Stimulated activated CD4-positive, alpha-beta T cell treated with anti-CD3 and anti-CD28 coated beads, TNF-alpha, amount 100 ng/mL, for 48 hours (primary cell): ENCODE measurements at regions not wholly inside any gene's neighbourhood (a gene's known extent, or its start where the extent isn't known, plus 50 kb on each side); places are given as distances from the start of the nearest gene placed in this dataset.
A peak's percentile ranks its signal among the peaks of the same experiment; 100 is the strongest.

Experiments
- DNase-seq, 3 donors: peaks; one replicate each; pipeline ENCODE4 v3.0.0-alpha.2; 2020; ENCODE audit warnings: low read depth in 3 of 3

DNA sequence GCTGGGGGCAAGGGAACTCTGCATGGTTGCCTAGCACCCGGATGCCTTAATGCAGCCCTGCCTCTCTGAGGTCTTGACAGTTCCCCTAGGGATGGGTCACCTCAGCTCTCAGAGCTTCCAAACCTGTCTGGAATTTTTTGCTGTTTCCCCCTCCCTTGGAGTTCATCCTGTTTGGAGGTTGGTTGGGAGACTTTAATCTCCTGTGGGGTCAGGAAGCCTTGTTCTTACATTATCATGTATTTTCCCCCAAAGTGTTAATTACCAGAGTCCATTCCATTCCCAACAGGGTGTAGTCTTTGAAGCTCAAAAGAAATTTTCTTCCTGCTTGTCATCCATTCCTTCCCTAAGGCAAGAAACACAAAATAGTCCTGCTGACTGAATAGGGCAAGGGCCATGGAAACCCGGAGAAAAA, 150.3 kb upstream of the SPRY4 start:
- DNase-seq = no peak

DNA sequence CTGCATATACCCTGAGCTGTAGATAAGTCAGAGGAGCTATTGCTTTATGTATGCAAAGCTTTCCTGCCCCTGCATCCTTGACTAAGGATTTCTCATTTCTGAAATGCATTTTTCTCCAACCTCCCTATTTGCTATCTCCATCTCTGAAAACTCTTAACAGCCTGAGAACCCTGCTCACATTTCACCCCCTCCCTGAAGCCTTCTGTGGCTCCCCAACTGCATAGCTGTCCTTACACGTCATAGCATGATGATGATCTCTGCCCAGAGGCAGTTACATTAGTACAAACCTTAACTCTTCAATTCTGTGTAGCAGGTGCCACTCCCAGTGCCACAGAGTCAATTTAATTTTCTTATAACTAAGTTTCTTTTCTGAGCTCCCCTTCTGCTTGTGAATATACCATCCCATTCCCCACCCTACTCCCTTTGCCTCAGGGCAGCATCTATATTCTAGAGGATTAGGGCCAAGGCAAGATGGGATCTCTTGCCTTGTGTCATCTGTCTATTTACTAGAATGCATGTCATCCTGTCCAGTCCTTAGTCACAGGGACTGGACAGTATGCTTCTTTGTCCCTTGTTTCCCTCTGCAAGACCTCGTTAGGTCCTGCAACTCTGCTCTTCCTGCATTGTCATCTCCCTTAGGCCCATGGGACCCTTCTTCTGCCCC, 149.7 kb upstream of the SPRY4 start:
- no peak for DNase-seq

DNA sequence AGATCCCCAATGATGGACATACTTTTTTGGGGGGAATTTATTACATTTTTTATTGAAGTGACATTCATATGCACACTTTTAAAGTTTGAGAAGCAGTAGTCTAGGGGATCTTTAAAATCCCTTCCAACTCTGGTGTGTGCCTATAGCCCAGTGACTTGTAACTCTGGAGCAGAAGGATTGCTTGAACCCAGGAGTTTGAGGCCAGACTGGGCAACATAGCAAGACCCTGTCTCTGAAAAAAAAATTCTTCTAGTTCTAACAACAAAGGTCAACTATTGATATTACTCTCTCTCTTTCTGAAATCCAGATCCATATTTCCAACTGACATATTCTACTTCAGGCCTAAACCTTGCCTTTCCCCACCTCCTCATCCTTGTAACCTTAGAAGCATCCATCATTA, 148.2 kb upstream of the SPRY4 start:
- no peak for DNase-seq

DNA sequence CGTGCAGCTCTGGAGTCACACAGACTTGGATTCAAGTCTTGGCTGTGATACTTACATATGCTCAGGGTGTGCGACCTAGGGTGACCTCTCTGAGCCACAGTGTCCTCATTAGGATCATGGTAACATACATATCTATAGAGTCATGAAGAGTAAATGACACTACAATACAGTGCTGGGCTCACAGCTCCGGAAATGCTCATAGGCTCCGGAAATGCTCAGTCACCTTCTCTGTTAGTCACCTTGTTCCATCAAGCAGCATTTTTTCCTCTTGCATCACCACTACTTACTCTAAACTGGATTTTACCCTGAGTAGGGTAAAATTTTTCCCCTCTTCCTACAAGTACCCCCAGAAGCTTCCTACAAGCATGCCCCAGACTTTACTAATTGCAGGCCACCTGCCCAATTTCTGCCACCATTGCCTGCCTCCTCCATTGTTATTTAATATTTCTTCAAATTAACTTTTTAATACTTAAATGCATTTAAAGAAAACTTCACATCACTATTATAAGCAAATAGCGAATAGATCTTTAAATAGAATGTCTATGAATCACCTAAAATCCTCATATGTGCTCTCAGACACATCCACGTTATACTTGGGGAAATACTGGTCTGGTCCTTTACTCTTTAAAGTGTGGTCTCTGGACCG, 147.6 kb upstream of the SPRY4 start:
- peak; percentile 31 to 49 (median 31) for DNase-seq

DNA sequence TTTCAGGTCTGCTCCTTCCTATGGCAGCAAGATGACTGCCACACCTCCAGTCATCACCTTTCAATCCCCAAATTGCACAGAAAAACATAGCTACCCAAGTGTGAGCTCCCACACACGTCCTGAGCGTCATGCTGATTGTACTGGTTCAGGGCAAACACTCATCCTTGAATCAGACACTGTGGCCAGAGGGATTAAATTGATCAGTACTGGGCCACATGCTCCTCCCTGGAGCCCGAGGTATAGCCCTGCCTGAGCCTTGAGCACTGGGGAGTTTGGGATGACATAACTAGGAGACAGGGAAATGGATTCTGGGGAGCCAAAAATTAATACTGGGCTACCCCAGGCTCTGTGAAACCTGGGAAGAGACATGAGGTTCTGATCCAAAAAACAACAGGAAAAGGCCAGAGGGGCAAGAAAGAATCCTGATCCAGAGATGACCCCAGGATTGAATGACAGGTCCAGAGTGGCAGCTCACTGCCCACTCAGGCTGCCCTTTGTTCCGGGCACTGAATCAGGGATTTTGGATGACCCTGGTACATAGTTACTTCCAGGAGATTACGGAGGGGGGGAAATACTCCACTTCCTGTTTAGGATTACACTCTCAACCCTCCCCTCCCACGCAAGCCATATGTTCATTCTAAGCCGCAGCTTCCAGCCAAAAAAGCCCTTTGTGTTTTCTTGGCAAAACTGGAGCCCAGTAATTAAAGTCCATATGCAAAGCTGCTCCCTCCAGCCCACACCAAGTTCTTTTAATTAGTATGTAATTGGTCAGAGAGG, 141.6 kb upstream of the SPRY4 start:
- no peak for DNase-seq

DNA sequence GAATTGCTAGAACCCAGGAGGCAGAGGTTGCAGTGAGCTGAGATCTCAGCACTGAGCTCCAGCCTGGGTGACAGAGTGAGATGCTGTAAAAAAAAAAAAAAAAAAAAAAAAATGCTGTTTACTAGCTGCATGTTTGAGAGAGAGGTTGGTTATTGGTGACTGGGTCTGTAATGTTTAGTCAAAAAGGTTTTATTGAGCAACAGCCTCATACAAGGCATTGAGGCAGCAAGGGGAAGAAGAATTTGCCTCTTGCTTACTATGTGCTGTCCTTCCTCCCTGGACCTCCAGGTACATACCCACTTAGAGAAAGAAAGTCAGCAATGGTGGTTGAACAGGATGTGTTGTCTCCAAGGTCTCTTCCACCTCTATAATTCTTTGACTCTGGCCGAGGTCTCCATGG, 140.7 kb upstream of the SPRY4 start:
- no peak for DNase-seq

DNA sequence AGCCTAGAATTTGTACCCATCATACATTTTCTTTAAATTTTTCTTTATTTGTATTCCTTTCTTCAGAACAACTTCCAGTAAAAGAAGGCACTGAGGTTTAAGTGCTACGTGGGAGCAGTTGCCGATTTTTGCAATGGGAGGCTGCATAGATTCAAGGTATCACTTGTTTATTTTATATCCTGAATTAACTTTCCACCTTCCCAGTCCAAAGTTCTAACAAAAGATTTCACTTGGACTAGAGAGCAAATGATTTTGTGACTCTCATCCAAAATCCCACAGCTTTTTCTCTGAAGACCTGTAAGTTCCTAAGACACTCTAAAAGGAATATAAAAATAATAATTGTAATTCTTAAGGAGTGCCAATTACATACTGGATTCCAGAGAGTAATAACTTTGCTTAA, 139.1 kb upstream of the SPRY4 start:
- DNase-seq = no peak

DNA sequence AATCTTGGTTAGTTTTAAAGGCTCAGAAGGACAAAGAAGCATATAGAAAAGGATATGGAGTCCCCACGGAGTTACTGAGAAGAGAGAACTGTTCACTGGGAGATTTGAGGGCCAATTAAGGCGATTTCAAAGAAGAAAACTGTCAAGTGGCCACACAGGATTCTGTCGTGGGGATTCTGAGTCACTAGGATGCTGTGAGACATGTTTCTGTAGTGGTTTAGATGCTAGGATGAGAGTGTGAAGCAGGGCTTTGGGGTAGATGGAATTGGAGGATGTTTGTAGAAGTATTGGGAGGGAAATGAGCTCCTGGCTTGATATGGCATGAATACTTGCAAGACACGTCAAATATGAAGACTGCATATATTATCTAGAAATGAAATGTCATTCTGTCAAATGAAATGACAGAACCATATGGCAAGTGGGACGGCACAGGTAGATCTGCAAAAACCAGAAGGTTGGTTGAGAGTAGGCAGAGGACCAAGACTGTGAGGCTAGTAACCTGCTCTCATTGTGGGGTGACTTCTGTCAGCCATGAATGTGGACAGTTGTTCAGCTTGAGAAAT, 136.3 kb upstream of the SPRY4 start:
- no peak for DNase-seq

DNA sequence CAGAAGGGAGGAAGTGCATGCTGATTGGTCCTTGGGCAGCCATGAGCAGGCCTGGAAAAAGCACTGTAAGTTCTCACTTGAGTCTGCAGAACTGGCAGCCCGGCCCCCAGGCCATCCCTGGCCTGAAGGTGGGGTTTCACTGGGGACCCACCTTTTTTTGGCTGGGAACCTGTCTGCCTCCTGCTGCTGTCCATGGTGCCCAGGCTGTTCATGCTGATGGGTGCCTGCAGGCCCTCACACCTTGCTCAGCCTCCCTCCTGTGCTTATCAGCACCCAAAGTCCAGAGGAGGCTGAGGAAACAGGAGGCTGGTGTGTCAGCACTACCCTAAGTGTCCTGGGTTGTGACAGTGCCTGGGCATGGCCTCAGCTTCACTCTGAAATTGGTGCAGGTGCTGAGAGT, 134.4 kb upstream of the SPRY4 start:
- no peak for DNase-seq

DNA sequence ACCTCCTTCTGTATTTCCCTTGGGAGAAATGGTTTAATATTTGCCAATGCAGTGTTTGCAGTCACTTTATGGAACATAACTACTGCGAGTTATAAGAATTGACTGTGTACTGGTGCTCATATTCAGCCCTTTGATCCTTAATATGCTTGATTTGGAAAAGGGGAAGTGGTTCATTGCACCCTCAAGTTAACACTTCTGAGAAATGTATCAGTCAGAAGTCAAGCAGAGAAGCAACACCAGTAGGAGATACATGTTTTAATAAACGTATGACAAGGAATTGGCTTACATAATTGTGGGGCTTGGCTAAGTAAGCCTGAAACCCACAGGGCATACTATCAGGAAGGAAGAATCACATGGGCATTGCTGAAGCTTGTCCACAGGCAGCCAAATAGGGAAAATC, 131.0 kb upstream of the SPRY4 start:
- DNase-seq = no peak

DNA sequence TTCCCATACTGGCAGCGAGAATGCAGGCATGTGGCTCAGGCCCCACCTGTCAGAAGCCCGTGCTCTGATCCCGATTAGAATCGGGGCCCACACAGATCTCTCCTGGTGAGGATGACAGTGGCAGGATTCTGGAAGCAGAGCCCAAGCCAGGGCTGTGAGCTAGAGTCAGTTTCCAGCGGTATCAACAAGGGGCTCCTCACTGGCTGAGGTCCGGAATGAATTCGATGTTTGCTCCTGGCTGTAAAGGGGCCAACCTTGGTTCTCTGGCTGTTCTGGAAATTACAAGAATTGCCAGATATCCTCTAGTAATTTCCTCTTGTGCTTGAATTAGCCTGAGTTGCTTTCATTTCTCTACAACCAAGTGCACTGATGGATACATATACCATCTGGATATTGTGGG, 129.1 kb upstream of the SPRY4 start:
- no peak for DNase-seq

DNA sequence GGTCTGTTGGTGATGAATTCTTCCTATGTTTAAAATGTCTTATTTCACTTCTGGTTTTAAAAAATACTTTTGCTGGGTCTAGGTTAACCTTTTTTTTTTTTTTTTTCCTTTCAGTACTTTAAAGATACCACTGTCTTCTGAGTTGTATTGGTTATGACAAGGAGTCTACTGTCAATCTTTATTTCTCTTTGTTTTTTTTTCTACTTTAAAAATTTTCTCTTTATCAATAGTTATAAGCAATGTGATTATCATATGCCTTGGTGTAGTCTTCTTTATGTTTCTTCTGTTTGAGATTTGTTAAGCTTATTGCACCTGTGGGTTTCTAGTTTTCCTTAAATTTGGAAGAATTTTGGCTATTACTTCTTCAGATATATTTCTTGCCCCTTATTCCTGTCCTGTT, 125.6 kb upstream of the SPRY4 start:
- no peak for DNase-seq

DNA sequence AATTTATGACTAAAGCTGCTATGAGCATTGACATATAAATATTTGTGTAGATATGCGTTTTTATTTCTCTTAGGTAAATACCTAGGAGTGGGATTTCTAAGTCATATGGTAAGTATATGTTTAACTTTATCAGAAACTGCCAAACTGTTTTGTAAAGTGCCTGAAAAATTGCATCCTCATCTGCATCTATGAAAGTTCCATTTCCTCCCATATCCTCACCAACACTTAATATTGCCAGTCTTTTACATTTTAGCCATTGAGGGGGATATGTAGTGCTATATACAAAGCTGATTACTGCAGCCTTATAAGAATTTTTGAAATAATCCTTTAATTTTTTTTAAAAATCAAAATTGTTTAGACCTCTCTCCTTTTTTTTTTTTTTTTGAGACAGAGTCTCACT, 123.1 kb upstream of the SPRY4 start:
- DNase-seq = no peak

DNA sequence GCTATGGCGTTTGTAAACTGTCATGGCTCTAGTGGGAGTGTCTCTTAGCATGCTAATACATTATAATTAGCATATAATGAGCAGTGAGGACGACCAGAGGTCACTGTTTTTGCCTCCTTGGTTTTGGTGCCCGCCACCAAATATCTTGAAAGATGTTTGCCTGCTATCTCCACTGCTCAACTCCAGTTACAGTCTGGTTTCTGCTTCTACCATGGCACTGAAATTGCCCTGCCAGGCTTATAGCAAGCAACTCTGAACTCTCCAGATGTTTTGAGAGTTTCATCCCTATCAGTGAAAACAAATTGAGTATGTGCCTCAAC, 122.1 kb upstream of the SPRY4 start:
- DNase-seq = no peak

DNA sequence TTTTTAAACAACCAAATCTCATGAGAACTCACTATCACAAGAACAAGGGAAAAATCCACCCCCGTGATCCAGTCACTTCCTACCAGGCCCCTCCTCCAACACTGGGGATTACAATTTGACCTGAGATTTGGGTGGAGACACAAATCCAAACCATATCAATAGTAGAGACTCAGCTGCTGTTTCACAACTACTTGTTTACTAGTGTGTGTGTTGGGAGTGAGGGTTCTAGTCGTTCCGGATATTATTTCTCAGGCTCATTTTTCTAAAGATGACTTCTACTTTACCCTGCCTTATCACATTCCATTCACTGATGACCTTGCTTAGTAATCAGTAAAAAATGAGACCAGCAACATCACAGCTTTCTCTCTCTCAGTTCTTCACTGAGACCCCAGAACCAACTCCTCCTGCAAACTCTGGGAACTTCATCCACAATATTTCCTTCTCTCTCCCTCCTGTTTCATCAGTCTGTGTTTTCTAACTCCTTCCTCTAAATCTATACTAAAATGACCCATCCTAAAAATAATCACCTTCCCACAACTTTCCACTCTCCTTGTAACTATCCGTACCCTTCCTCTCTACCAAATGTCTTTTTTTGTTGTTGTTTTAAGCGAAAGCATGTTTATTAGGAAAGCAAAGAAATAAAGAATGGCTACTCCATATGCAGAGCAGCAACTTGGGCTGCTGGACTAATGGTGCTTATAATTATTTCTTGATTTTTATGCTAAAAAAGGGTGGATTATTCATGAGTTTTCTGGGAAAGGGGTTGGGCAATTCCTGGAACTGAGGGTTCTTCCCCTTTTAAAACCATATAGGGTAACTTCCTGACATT, 121.5 kb upstream of the SPRY4 start:
- DNase-seq = no peak

DNA sequence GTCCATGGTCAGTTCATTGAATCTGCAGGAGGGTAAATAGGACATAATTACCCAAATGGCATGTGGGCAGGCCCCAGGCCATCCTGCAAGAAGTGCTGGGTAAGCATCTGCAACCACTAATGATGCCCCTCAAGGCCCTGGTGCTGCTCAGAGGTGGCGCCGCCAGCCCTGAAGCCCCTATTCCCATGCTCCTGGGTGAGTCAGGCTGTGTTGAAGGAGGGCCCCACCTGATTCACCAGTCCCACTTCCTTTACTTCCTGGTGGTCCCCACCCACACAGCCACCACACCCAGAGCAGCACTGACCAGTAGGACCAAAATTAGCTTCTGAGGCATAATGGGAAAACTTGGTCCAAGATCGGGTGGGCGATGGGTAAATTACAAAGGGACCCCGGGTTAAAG, 120.4 kb upstream of the SPRY4 start:
- no peak for DNase-seq

DNA sequence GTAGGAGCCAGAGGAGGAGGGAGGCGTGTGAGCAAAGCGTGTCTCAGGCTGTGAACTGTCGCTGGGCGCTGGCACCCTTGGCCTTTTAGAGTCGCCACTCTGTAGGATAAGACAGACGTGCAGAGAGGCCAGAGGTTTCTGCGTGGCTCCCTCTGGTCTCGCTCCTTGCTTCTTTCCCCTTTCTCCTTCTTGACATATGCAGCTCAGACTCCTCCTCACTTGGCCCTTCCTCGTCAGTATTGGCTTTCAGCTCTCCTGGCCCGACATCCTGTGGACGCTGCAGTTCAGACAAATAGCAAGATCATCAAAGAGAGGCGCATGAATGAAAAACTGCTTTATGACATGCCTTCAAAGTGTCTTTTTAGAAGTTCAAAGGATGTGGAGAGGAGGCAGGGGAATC, 116.8 kb upstream of the SPRY4 start:
- DNase-seq = no peak

DNA sequence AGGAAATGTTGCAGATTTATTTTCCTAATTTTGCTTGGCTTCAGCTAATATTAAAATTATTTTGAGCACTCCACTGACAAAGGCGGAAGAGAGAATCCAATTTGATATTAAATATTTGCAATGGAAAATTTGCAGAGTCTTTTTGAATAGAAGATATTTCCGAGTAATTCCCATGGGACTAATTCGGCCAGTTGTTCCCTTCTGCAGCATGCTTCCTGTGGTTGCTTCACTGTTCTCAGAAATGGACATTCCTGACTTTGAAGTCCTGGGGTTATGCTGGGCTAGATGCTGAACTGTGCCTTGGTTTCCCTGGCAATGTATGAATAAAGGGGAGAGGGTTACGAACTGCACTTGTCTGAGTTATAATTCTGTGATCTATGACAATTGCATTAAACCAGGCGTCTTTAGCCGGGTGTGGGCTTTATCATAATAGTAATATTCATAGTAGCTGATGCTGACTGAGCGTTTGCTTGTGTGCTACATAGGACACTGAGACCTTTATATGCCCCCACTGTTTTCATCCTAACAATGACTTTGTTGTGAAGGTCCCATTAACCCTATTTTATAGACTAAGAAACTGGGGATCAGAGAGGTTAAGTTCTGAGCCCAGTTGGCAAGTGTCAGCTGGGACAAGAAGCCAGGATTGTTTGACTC, 114.5 kb upstream of the SPRY4 start:
- no peak for DNase-seq

DNA sequence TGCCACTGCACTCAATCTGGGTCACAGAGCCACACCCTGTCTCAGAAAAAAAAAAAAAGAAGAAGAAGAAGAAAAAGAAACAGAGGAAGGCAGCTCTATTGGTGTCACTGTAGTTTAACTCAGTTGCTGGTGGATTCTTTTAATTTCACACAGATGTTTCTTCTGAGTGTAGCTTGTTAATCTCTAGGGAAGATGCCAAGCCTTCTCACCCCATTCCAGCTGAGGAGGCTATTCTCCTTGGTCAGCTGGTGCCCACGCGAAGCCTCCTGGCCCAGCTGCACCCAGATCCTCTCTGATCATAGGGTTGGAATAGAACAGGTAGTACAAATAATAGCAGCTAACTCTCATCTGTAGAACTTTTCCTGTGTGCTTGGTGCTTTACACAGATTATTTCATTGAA, 113.8 kb upstream of the SPRY4 start:
- no peak for DNase-seq

DNA sequence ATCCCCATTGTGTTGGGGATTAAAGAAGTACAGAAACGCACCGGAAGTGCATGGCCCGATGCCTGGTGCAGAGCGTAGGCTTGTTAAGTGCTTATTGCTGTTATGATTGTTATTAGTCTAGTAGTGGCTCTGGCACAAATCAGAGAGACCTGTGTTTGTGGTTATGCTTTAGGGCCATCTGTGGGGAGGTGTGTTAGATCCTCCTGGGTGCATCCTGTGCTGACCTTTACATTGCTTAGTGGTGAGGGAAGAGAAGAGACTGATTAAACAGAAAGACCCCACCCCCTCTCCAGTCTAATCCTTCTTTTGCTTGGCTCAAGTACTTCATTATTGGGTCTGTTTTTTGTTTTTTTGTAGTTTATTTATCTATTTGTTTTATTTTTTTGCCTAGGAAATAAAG, 112.7 kb upstream of the SPRY4 start:
- no peak for DNase-seq

DNA sequence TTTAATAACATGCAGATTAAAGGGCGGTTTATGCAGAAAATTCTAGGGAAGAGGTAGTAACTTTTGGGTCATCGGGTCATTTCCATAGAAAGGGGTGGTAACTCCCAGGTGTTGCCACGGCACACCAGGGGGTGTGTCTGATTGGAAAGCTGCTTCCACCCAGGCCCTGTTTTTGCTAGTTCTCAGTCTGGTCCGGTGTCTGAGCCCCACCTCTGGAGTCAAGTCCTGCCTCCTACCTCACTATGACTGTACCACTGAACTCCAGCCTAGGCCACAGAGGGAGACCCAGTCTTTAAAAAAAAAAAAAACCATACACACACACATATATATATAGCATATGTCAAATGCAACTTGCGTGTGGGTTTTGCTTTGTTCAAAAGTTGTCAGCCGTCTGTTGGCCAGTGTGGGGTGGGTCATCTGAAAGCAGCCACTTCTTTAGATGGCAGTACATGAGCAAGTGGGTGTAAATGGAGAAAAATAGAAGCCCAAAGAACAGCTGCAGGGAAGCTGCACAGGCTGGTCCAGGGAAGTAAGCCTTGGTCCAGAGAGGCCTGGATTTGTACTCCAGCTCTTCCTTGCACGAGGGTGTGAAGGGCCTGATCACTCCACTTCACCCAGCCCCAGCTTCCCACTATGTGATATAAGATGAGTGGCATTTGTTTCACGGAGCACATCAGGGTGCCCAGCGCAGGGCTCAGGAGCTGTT, 110.7 kb upstream of the SPRY4 start:
- DNase-seq = no peak
